Activated naive CD4-positive, alpha-beta T cell treated with anti-CD3 and anti-CD28 coated beads for 36 hours (primary cell): ENCODE measurements at regions not wholly inside any gene's neighbourhood (a gene's known extent, or its start where the extent isn't known, plus 50 kb on each side); places are given as distances from the start of the nearest gene placed in this dataset.
A peak's percentile ranks its signal among the peaks of the same experiment; 100 is the strongest.
"Not testable (repeated sequence)": the region's sequence is repeated elsewhere in the genome, so short reads cannot be mapped to it uniquely, and the experiment has no call there.

Source experiments
- CTCF ChIA-PET: fragments of 350-600 bp; sonication (Branson Sonifier 250); formaldehyde crosslinking; loops from one replicate; lab custom pipeline; 2021; ENCODE audit warnings: antibody characterized with exemption; lab: Charles Lee
- DNase-seq: peaks from one replicate; pipeline ENCODE4 v3.0.0-alpha.2; 2020
- H3K27ac Mint-ChIP-seq: one replicate; pipeline ENCODE4 v1.8.0; 2021; ENCODE audit warnings: mild to moderate bottlenecking, mixed read lengths
- H3K27me3 Mint-ChIP-seq: one replicate; pipeline ENCODE4 v1.8.0; 2021; ENCODE audit warnings: low read depth, mixed read lengths
- H3K36me3 Mint-ChIP-seq: one replicate; pipeline ENCODE4 v1.8.0; 2021; ENCODE audit warnings: low read depth, mixed read lengths
- H3K4me1 Mint-ChIP-seq: one replicate; pipeline ENCODE4 v1.8.0; 2021; ENCODE audit warnings: low read depth, mixed read lengths
- H3K4me3 Mint-ChIP-seq: one replicate; pipeline ENCODE4 v1.8.0; 2021; ENCODE audit warnings: mild to moderate bottlenecking, moderate library complexity, mixed read lengths
- H3K9me3 Mint-ChIP-seq: one replicate; pipeline ENCODE4 v1.8.0; 2021; ENCODE audit warnings: mixed read lengths
- intact Hi-C: fragments of 100-400 bp; cut with micrococcal nuclease; formaldehyde crosslinking; loops from one replicate; pipeline ENCODE4 v1.15.1; 2023

GRCh38 chr2:237227592-237228280 is 142.0 kb downstream of the COPS8 start:
- H3K4me3 Mint-ChIP-seq, result no peak overlapping the region
- peaks cover 7% of the 10 kb centered on the region for H3K4me1 Mint-ChIP-seq
- peaks cover 12% of the 10 kb centered on the region for H3K27me3 Mint-ChIP-seq
- intact Hi-C loops, result no loop called here
- CTCF ChIA-PET, result interaction anchor here (0.7 kb wide), 1 partner anchor 62 kb away, joined by 3 read pairs; no protein-coding TSS in a partner anchor
- no peak overlapping the region for H3K27ac Mint-ChIP-seq
- H3K36me3 Mint-ChIP-seq, result no peaks in the 10 kb centered on the region
- peak; percentile 25 for DNase-seq
- H3K9me3 Mint-ChIP-seq, result no peaks in the 10 kb centered on the region

- intact Hi-C loops, result no loop called here
- Mint-ChIP-seq H3K27ac (no peak overlapping the region), H3K27me3 (peaks cover 12% of the 10 kb centered on the region), H3K4me3 (no peak overlapping the region), H3K9me3 (no peaks in the 10 kb centered on the region), H3K4me1 (peaks cover 7% of the 10 kb centered on the region), H3K36me3 (no peaks in the 10 kb centered on the region)
- no peak for DNase-seq
- CTCF ChIA-PET, result no interaction called here
Observed at GRCh38 chr2:237228281-237228625, 142.6 kb downstream of the COPS8 start.

GRCh38 chr2:237229905-237230304 is 144.2 kb downstream of the COPS8 start:
- no peak for DNase-seq
- Mint-ChIP-seq H3K27ac (no peak overlapping the region), H3K36me3 (no peaks in the 10 kb centered on the region), H3K4me1 (peaks cover 7% of the 10 kb centered on the region), H3K9me3 (no peaks in the 10 kb centered on the region), H3K4me3 (no peak overlapping the region), H3K27me3 (peaks cover 12% of the 10 kb centered on the region)
- intact Hi-C loops, result no loop called here
- CTCF ChIA-PET, result no interaction called here

- H3K27ac Mint-ChIP-seq, result no peak overlapping the region
- H3K27me3 Mint-ChIP-seq, result peaks cover 12% of the 10 kb centered on the region
Observed at GRCh38 chr2:237230355-237230754, 144.7 kb downstream of the COPS8 start.

GRCh38 chr2:237231593-237231992 is 145.9 kb downstream of the COPS8 start:
- no peaks in the 10 kb centered on the region for H3K9me3 Mint-ChIP-seq
- H3K27ac Mint-ChIP-seq, result no peak overlapping the region
- intact Hi-C loops, result no loop called here
- H3K4me3 Mint-ChIP-seq, result no peak overlapping the region
- peaks cover 7% of the 10 kb centered on the region for H3K4me1 Mint-ChIP-seq
- H3K36me3 Mint-ChIP-seq, result no peaks in the 10 kb centered on the region
- H3K27me3 Mint-ChIP-seq, result peaks cover 12% of the 10 kb centered on the region
- CTCF ChIA-PET, result no interaction called here
- no peak for DNase-seq

More at GRCh38 chr2:237230355-237230754, 144.7 kb downstream of the COPS8 start:
- Mint-ChIP-seq H3K9me3 (no peaks in the 10 kb centered on the region), H3K36me3 (no peaks in the 10 kb centered on the region), H3K4me3 (no peak overlapping the region), H3K4me1 (peaks cover 7% of the 10 kb centered on the region)
- DNase-seq, result no peak
- CTCF ChIA-PET, result interaction anchor here (0.8 kb wide), 2 partner anchors 283 to 342 kb away, joined by 3 to 4 read pairs; no protein-coding TSS in a partner anchor
- intact Hi-C loops, result no loop called here

GRCh38 chr2:237232166-237232565 is 146.5 kb downstream of the COPS8 start:
- Mint-ChIP-seq H3K9me3 (no peaks in the 10 kb centered on the region), H3K4me3 (no peak overlapping the region), H3K27ac (no peak overlapping the region), H3K4me1 (peaks cover 4% of the 10 kb centered on the region), H3K36me3 (no peaks in the 10 kb centered on the region), H3K27me3 (peaks cover 12% of the 10 kb centered on the region)
- intact Hi-C loops, result no loop called here
- no peak for DNase-seq
- CTCF ChIA-PET, result no interaction called here

GRCh38 chr2:237234268-237234667 is 148.6 kb downstream of the COPS8 start:
- no peaks in the 10 kb centered on the region for H3K9me3 Mint-ChIP-seq
- CTCF ChIA-PET, result no interaction called here
- intact Hi-C loops, result no loop called here
- no peak overlapping the region for H3K4me3 Mint-ChIP-seq
- H3K4me1 Mint-ChIP-seq, result no peaks in the 10 kb centered on the region
- H3K27me3 Mint-ChIP-seq, result peaks cover 12% of the 10 kb centered on the region
- H3K27ac Mint-ChIP-seq, result no peak overlapping the region
- no peaks in the 10 kb centered on the region for H3K36me3 Mint-ChIP-seq
- DNase-seq, result no peak

- no peak for DNase-seq
- CTCF ChIA-PET, result no interaction called here
- no peak overlapping the region for H3K4me3 Mint-ChIP-seq
- H3K4me1 Mint-ChIP-seq, result no peaks in the 10 kb centered on the region
- H3K27ac Mint-ChIP-seq, result no peak overlapping the region
- H3K9me3 Mint-ChIP-seq, result peaks cover 3% of the 10 kb centered on the region
- H3K36me3 Mint-ChIP-seq, result no peaks in the 10 kb centered on the region
- intact Hi-C loops, result no loop called here
- peaks cover 12% of the 10 kb centered on the region for H3K27me3 Mint-ChIP-seq
Observed at GRCh38 chr2:237235383-237236095, 149.8 kb downstream of the COPS8 start.

GRCh38 chr2:237236188-237236587 is 150.5 kb downstream of the COPS8 start:
- intact Hi-C loops, result no loop called here

GRCh38 chr2:237238249-237238648 is 152.6 kb downstream of the COPS8 start:
- DNase-seq, result no peak
- Mint-ChIP-seq H3K9me3 (peaks cover 14% of the 10 kb centered on the region), H3K4me3 (no peak overlapping the region), H3K36me3 (no peaks in the 10 kb centered on the region), H3K27ac (no peak overlapping the region), H3K4me1 (no peaks in the 10 kb centered on the region), H3K27me3 (peaks cover 3% of the 10 kb centered on the region)
- CTCF ChIA-PET, result interaction anchor here (0.7 kb wide), 1 partner anchor 104 kb away, joined by 5 read pairs; no protein-coding TSS in a partner anchor
- intact Hi-C loops, result no loop called here

More at GRCh38 chr2:237236188-237236587, 150.5 kb downstream of the COPS8 start:
- peaks cover 12% of the 10 kb centered on the region for H3K27me3 Mint-ChIP-seq
- H3K36me3 Mint-ChIP-seq, result no peaks in the 10 kb centered on the region
- H3K4me1 Mint-ChIP-seq, result no peaks in the 10 kb centered on the region
- H3K27ac Mint-ChIP-seq, result no peak overlapping the region
- peaks cover 6% of the 10 kb centered on the region for H3K9me3 Mint-ChIP-seq
- CTCF ChIA-PET, result no interaction called here
- no peak for DNase-seq
- H3K4me3 Mint-ChIP-seq, result no peak overlapping the region

- Mint-ChIP-seq H3K4me1 (no peaks in the 10 kb centered on the region), H3K36me3 (no peaks in the 10 kb centered on the region), H3K9me3 (peaks cover 18% of the 10 kb centered on the region), H3K27me3 (peaks cover 3% of the 10 kb centered on the region), H3K27ac (no peak overlapping the region), H3K4me3 (no peak overlapping the region)
- CTCF ChIA-PET, result no interaction called here
- DNase-seq, result no peak
- intact Hi-C loops, result no loop called here
Observed at GRCh38 chr2:237240252-237240651, 154.6 kb downstream of the COPS8 start.

GRCh38 chr2:237240868-237241267 is 155.2 kb downstream of the COPS8 start:
- H3K4me3 Mint-ChIP-seq, H3K27ac Mint-ChIP-seq, H3K27me3 Mint-ChIP-seq, CTCF ChIA-PET, intact Hi-C loops, H3K36me3 Mint-ChIP-seq, H3K4me1 Mint-ChIP-seq, DNase-seq: not testable (repeated sequence)
- peaks cover 18% of the 10 kb centered on the region for H3K9me3 Mint-ChIP-seq

- no peak overlapping the region for H3K27ac Mint-ChIP-seq
- H3K9me3 Mint-ChIP-seq, result peaks cover 18% of the 10 kb centered on the region
- DNase-seq, result no peak
- no peaks in the 10 kb centered on the region for H3K36me3 Mint-ChIP-seq
- no peak overlapping the region for H3K4me3 Mint-ChIP-seq
- intact Hi-C loops, result no loop called here
- H3K27me3 Mint-ChIP-seq, result peaks cover 3% of the 10 kb centered on the region
- H3K4me1 Mint-ChIP-seq, result no peaks in the 10 kb centered on the region
- CTCF ChIA-PET, result no interaction called here
Observed at GRCh38 chr2:237242091-237242536, 156.4 kb downstream of the COPS8 start.
